Body of pancreas (tissue), 4 donors: ENCODE measurements at regions not wholly inside any gene's neighbourhood (a gene's known extent, or its start where the extent isn't known, plus 50 kb on each side); places are given as distances from the start of the nearest gene placed in this dataset.

Source experiments
- ATAC-seq: fragments of 150-250 bp; one replicate; pipeline ENCODE4 v1.9.1; 2016
- DNase-seq, 4 donors: peaks; one replicate each; pipeline ENCODE4 v3.0.0-alpha.2; 2019
- H3K27ac ChIP-seq, 4 donors: fragments of 200-600 bp; sonication (generic); 1 replicate in 3 of 4; 2 replicates in 1 of 4; pipeline versions ENCODE4 v1.5.1 to v1.6.1; 2016 to 2019; ENCODE audit warnings: mild to moderate bottlenecking in 1 of 4, mixed read lengths in 1 of 4, moderate library complexity in 1 of 4
- H3K27me3 ChIP-seq, 2 donors: fragments of 200-600 bp; sonication (generic); one replicate each; pipeline ENCODE4 v1.6.0; 2016; ENCODE audit warnings: mild to moderate bottlenecking in 1 of 2
- H3K36me3 ChIP-seq, 2 donors: fragments of 200-600 bp; sonication (generic); replicated peaks in 1 of 2; 2 replicates each; pipeline ENCODE4 v1.5.1; 2016; ENCODE audit warnings: low read depth in 2 of 2; ENCODE audit not compliant: insufficient read depth in 1 of 2
- H3K4me1 ChIP-seq: fragments of 200-600 bp; sonication (generic); one replicate; pipeline ENCODE4 v1.6.0; 2016
- H3K4me3 ChIP-seq, 2 donors: fragments of 200-600 bp; sonication (generic); 1 replicate in 1 of 2; 2 replicates in 1 of 2; pipeline ENCODE4 v1.5.1; 2016 to 2019
- H3K9me3 ChIP-seq, 3 donors: fragments of 200-600 bp; sonication (generic); 1 replicate in 2 of 3; 2 replicates in 1 of 3; pipeline ENCODE4 v1.5.1; 2016
- POLR2A ChIP-seq, 3 donors: fragments of 450-650 bp; IDR thresholded peaks; one replicate each; pipeline ENCODE4 v1.6.1; 2016; ENCODE audit warnings: antibody characterized with exemption in 3 of 3, mild to moderate bottlenecking in 2 of 3
- WGBS, 2 donors: methylation state at CpG; one replicate each; pipeline ENCODE4 v1.1.5; 2017; 5-methylcytosine and 5-hydroxymethylcytosine counted together
- intact Hi-C: fragments of 100-400 bp; cut with DNase I; formaldehyde crosslinking; loops from one replicate; pipeline ENCODE4 v1.15.1; 2023
- TF ChIP-seq, protein P1 (sequence below), 7 experiments: fragments of 450-650 bp in 4 of 7; fragments of 200-600 bp in 3 of 7; sonication (generic) in 3 of 7; IDR thresholded peaks; one replicate each; pipeline ENCODE4 v1.5.1; 2016 to 2019; ENCODE audit warnings: antibody characterized with exemption in 7 of 7

DNA sequence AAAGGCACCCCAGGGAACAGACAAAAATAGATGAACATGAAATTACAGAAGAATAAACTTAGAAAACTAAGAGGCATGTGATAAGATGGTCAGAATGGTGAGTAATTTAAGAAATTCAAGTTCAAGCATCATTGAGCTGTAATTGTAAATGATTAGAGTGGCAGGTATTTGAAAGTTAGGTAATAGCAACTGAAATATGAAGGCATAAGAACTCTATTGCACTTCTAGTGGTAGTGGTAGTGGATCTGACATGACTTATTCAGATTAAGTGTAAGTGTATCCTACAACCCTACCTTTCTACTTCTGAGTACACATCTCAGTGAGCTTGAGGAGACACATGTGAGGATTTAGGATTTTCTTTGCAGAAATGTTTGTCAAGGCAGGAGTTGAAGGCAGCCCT is 192.9 kb upstream of the RIOK2 start:
- H3K9me3 ChIP-seq: no peaks in the 10 kb centered on the region
- TF ChIP-seq, protein P1, sequence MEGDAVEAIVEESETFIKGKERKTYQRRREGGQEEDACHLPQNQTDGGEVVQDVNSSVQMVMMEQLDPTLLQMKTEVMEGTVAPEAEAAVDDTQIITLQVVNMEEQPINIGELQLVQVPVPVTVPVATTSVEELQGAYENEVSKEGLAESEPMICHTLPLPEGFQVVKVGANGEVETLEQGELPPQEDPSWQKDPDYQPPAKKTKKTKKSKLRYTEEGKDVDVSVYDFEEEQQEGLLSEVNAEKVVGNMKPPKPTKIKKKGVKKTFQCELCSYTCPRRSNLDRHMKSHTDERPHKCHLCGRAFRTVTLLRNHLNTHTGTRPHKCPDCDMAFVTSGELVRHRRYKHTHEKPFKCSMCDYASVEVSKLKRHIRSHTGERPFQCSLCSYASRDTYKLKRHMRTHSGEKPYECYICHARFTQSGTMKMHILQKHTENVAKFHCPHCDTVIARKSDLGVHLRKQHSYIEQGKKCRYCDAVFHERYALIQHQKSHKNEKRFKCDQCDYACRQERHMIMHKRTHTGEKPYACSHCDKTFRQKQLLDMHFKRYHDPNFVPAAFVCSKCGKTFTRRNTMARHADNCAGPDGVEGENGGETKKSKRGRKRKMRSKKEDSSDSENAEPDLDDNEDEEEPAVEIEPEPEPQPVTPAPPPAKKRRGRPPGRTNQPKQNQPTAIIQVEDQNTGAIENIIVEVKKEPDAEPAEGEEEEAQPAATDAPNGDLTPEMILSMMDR (IDR thresholded peaks at IDR 0.05): no peak
- TF ChIP-seq POLR2A (IDR thresholded peaks at IDR 0.05): no peak
- no peak overlapping the region for H3K27ac ChIP-seq
- no peaks in the 10 kb centered on the region for H3K36me3 ChIP-seq
- H3K4me3 ChIP-seq: no peak overlapping the region
- no peaks in the 10 kb centered on the region for H3K27me3 ChIP-seq
- no peak for DNase-seq
- intact Hi-C loops: no loop called here
- no peak for ATAC-seq
- no peaks in the 10 kb centered on the region for H3K4me1 ChIP-seq

DNA sequence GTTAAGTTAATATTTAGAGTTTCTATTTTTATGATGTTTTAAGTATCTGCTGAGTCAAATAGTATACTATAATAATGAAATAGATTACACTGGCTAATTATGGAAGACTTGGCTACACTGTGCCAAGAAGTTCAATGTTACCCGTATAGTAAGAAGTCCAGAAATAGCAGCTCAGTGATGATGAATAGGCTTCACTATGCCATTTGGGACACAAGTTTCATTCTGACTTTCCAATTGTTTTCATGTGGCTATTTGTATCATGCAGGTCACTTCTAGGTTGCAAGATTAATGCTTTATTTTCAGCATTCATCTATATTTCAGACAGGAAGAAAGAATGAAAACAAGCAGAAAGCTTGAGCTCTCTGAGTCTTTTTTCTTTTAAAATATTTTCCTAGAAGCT is 194.5 kb upstream of the RIOK2 start:
- WGBS, 2 donors: 76 to 85% methylated on average over 1 of the region's 1 CpG
- H3K4me1 ChIP-seq: no peaks in the 10 kb centered on the region
- no peak for DNase-seq
- TF ChIP-seq, protein P1 (IDR thresholded peaks at IDR 0.05): no peak
- no peak for TF ChIP-seq POLR2A (IDR thresholded peaks at IDR 0.05)
- no peaks in the 10 kb centered on the region for H3K36me3 ChIP-seq
- no peak overlapping the region for H3K4me3 ChIP-seq
- intact Hi-C loops: no loop called here
- no peaks in the 10 kb centered on the region for H3K27me3 ChIP-seq
- no peaks in the 10 kb centered on the region for H3K9me3 ChIP-seq
- H3K27ac ChIP-seq: no peak overlapping the region
- no peak for ATAC-seq

DNA sequence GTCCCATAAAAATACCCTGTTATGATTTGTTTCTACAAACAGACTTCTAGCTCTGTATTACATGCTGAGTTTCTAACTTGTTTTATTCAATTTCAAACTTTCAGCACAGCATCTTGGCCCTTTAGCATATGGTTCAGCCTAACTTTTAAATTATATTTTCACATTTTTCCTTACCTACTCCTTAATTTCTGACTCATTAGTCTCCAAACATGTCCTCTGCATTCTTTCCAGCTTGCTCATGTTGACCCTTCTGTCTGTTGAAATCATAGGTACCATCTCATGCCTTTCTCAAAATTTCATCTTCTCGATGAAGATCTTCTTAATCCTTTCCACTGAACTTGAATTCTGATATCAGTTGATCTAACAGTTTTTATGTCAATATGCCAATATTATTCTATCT is 200.9 kb upstream of the RIOK2 start:
- Histone ChIP-seq H3K27ac (no peak overlapping the region), H3K9me3 (no peaks in the 10 kb centered on the region), H3K36me3 (no peaks in the 10 kb centered on the region), H3K4me1 (no peaks in the 10 kb centered on the region), H3K4me3 (no peak overlapping the region), H3K27me3 (no peaks in the 10 kb centered on the region)
- WGBS, 2 donors: 89 to 93% methylated on average over 1 of the region's 1 CpG
- TF ChIP-seq, protein P1 (IDR thresholded peaks at IDR 0.05): no peak
- no peak for TF ChIP-seq POLR2A (IDR thresholded peaks at IDR 0.05)
- ATAC-seq (no peak), DNase-seq (no peak)
- intact Hi-C loops: no loop called here

DNA sequence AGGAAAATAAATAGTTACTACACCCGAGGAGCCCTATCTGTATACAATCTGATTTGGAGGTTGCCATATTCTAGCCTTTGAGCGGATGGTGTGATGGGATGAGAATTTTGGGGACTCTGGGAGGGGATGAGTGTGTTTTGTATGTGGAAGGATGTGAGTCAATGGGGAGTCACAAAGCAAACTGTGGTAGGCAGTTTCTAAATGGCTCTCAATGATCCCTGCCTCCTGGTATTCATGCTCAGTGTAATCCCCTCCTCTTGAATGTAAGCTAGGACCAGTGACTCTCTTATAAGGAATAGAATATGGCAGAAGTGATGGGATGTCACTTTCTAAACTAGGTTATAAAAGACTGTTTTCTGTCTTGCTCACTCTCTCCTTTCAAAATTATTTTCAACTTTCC is 205.7 kb upstream of the RIOK2 start:
- no peak for ATAC-seq
- 71 to 77% methylated on average over 2 of the region's 2 CpGs for WGBS, 2 donors
- TF ChIP-seq POLR2A (IDR thresholded peaks at IDR 0.05): no peak
- TF ChIP-seq, protein P1 (IDR thresholded peaks at IDR 0.05): no peak
- Histone ChIP-seq H3K4me3 (no peak overlapping the region), H3K9me3 (peaks cover 0 to 3% (median 0%) of the 10 kb centered on the region in 3 donors), H3K27me3 (no peaks in the 10 kb centered on the region), H3K36me3 (no peaks in the 10 kb centered on the region), H3K27ac (no peak overlapping the region), H3K4me1 (no peaks in the 10 kb centered on the region)
- intact Hi-C loops: no loop called here
- no peak for DNase-seq

DNA sequence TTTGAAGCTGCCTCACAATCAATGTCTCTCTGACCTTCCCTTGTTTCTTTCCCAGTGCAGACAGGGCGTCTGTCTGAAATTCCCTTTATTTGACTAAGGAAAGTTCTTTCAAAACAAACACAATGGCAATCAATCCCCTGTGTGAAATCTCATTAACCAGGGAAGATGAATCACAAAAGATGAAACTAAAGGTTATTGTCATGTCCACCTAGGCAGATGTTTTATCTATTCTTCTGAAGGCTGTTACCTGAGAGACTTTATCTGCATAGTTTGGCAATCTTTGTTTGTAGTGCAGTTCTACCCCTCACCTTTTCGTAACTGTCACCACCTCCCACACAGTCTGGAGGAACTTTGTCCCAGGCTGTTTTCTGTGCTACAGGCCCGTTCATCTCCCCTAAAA is 217.5 kb upstream of the RIOK2 start:
- ATAC-seq: no peak
- Histone ChIP-seq H3K27ac (no peak overlapping the region), H3K27me3 (no peaks in the 10 kb centered on the region), H3K4me1 (no peaks in the 10 kb centered on the region), H3K36me3 (no peaks in the 10 kb centered on the region), H3K9me3 (no peaks in the 10 kb centered on the region), H3K4me3 (no peak overlapping the region)
- WGBS, 2 donors: 41 to 58% methylated on average over 3 of the region's 3 CpGs
- no peak for DNase-seq
- no peak for TF ChIP-seq POLR2A (IDR thresholded peaks at IDR 0.05)
- TF ChIP-seq, protein P1 (IDR thresholded peaks at IDR 0.05): no peak
- intact Hi-C loops: no loop called here
